IMR-90 (cell line): ENCODE measurements at regions not wholly inside any gene's neighbourhood (a gene's known extent, or its start where the extent isn't known, plus 50 kb on each side); places are given as distances from the start of the nearest gene placed in this dataset.

ENCODE experiments used
- ATAC-seq: fragments of 200-7000 bp; cut with Tn5 transposase; 2 replicates; pipeline ENCODE4 v1.9.1; 2020; ENCODE audit warnings: low read depth, mild to moderate bottlenecking, moderate library complexity
- BruUV-seq: library from RNA; stranded (reverse); fragments of 400-500 nt; replicated peaks from 2 replicates; lab custom pipeline; 2021; lab: Mats Ljungman, UMichigan
- CTCF ChIA-PET: fragments of 300-600 bp; formaldehyde crosslinking; extraction: SDS; loops from one replicate; lab custom pipeline; 2021; ENCODE audit warnings: antibody characterized with exemption; lab: Yijun Ruan, JAX
- POLR2A ChIA-PET: fragments of 300-600 bp; sonication (Branson Sonifier 250); formaldehyde crosslinking; loops from one replicate; lab custom pipeline; 2022; ENCODE audit warnings: antibody characterized with exemption; ENCODE audit not compliant: unreplicated experiment; lab: Charles Lee
- DNase-seq: peaks from one replicate; pipeline ENCODE4 v3.0.0; 2013
- H2AFZ ChIP-seq: replicated peaks from 2 replicates; pipeline ENCODE3; 2013; ENCODE audit warnings: low read length, mild to moderate bottlenecking; ENCODE audit not compliant: poor library complexity
- H2AK5ac ChIP-seq: 2 replicates; pipeline ENCODE4 v1.6.1; 2013; ENCODE audit warnings: low read depth, low read length, inconsistent platforms
- H2AK9ac ChIP-seq: replicated peaks from 2 replicates; pipeline ENCODE3; 2013; ENCODE audit warnings: mild to moderate bottlenecking, low read depth, low read length, moderate library complexity; ENCODE audit not compliant: poor library complexity
- H2BK120ac ChIP-seq: 2 replicates; pipeline ENCODE4 v1.6.1; 2013; ENCODE audit warnings: low read depth, low read length, inconsistent platforms
- H2BK15ac ChIP-seq: 3 replicates; pipeline ENCODE4 v1.6.1; 2013; ENCODE audit warnings: low read depth, low read length, inconsistent platforms
- H2BK20ac ChIP-seq: 2 replicates; pipeline ENCODE4 v1.6.1; 2013; ENCODE audit warnings: low read depth, mild to moderate bottlenecking, inconsistent platforms, low read length, moderate library complexity
- H2BK5ac ChIP-seq: 2 replicates; pipeline ENCODE4 v1.6.1; 2013; ENCODE audit warnings: mild to moderate bottlenecking, low read depth, low read length, inconsistent platforms; ENCODE audit not compliant: poor library complexity, severe bottlenecking
- H3K14ac ChIP-seq: replicated peaks from 2 replicates; pipeline ENCODE4 v1.6.1; 2013; ENCODE audit warnings: low read depth, low read length, inconsistent platforms
- H3K18ac ChIP-seq: 2 replicates; pipeline ENCODE4 v1.6.1; 2013; ENCODE audit warnings: low read depth, low read length, control low read depth
- H3K23ac ChIP-seq: 2 replicates; pipeline ENCODE4 v1.6.1; 2013; ENCODE audit warnings: low read depth, low read length, inconsistent platforms
- H3K27ac ChIP-seq: 2 replicates; pipeline ENCODE4 v1.5.1; 2013; ENCODE audit warnings: mild to moderate bottlenecking, control low read depth, low read length; ENCODE audit not compliant: insufficient read depth
- H3K27me3 ChIP-seq: 2 replicates; pipeline ENCODE4 v1.6.1; 2013; ENCODE audit warnings: low read length; ENCODE audit not compliant: control insufficient read depth, insufficient read depth
- H3K36me3 ChIP-seq: 2 replicates; pipeline ENCODE4 v1.6.1; 2013; ENCODE audit warnings: low read length, mixed read lengths; ENCODE audit not compliant: control insufficient read depth, insufficient read depth
- H3K4ac ChIP-seq: 2 replicates; pipeline ENCODE4 v1.6.1; 2013; ENCODE audit warnings: low read depth, low read length, inconsistent platforms
- H3K4me1 ChIP-seq: 2 replicates; pipeline ENCODE4 v1.6.1; 2013; ENCODE audit warnings: low read length, mixed read lengths; ENCODE audit not compliant: control insufficient read depth, insufficient read depth
- H3K4me2 ChIP-seq: 2 replicates; pipeline ENCODE4 v1.6.1; 2013; ENCODE audit warnings: low read depth, mild to moderate bottlenecking, control low read depth, low read length, moderate library complexity
- H3K4me3 ChIP-seq: 2 replicates; pipeline ENCODE4 v1.5.1; 2013; ENCODE audit warnings: low read depth, mild to moderate bottlenecking, control low read depth, low read length, moderate library complexity; ENCODE audit not compliant: insufficient read depth
- H3K56ac ChIP-seq: 2 replicates; pipeline ENCODE4 v1.6.1; 2013; ENCODE audit warnings: low read length, inconsistent platforms; ENCODE audit not compliant: insufficient read depth; ENCODE audit errors: extremely low read depth
- H3K79me1 ChIP-seq, 2 experiments: 2 replicates each; pipeline ENCODE4 v1.6.1; 2013; ENCODE audit warnings: low read length in 2 of 2, inconsistent platforms in 1 of 2, low read depth in 1 of 2
- H3K9ac ChIP-seq: 2 replicates; pipeline ENCODE4 v1.6.1; 2013; ENCODE audit warnings: low read depth, low read length, control low read depth
- H3K9me1 ChIP-seq: 2 replicates; pipeline ENCODE4 v1.6.1; 2013; ENCODE audit warnings: low read length, inconsistent platforms; ENCODE audit not compliant: insufficient read depth
- H3K9me3 ChIP-seq: 2 replicates; pipeline ENCODE4 v1.6.1; 2013; ENCODE audit warnings: low read length; ENCODE audit not compliant: control insufficient read depth, insufficient read depth
- H4K20me1 ChIP-seq: 2 replicates; pipeline ENCODE4 v1.6.1; 2013; ENCODE audit warnings: low read length, inconsistent platforms; ENCODE audit not compliant: insufficient read depth
- H4K5ac ChIP-seq: 2 replicates; pipeline ENCODE4 v1.6.1; 2013; ENCODE audit warnings: mild to moderate bottlenecking, low read depth, low read length, control low read depth
- H4K8ac ChIP-seq, 2 experiments: 2 replicates each; pipeline ENCODE4 v1.6.1; 2013; ENCODE audit warnings: low read depth in 2 of 2, low read length in 2 of 2, control low read depth in 1 of 2, inconsistent platforms in 1 of 2
- H4K91ac ChIP-seq: 2 replicates; pipeline ENCODE4 v1.6.1; 2013; ENCODE audit warnings: low read depth, low read length, inconsistent platforms; ENCODE audit not compliant: insufficient read depth
- BHLHE40 ChIP-seq: fragments of 150-350 bp; IDR thresholded peaks from 2 replicates; pipeline ENCODE4 v1.6.1; 2016; ENCODE audit warnings: mild to moderate bottlenecking, low read depth, low read length
- CEBPB ChIP-seq: IDR thresholded peaks from 2 replicates; pipeline ENCODE4 v1.6.1; 2012; ENCODE audit warnings: low read depth, low read length, improper control_type of control experiment
- CHD1 ChIP-seq: IDR thresholded peaks from 2 replicates; pipeline ENCODE4 v1.6.1; 2012; ENCODE audit warnings: low read depth, low read length, improper control_type of control experiment
- MAFK ChIP-seq: IDR thresholded peaks from 2 replicates; pipeline ENCODE4 v1.6.1; 2012; ENCODE audit warnings: low read depth, low read length, improper control_type of control experiment
- MAZ ChIP-seq: IDR thresholded peaks from 2 replicates; pipeline ENCODE4 v1.6.1; 2012; ENCODE audit warnings: low read depth, mild to moderate bottlenecking, low read length, improper control_type of control experiment, moderate library complexity, borderline replicate concordance
- MXI1 ChIP-seq: IDR thresholded peaks from 2 replicates; pipeline ENCODE4 v1.6.1; 2012; ENCODE audit warnings: low read depth, mild to moderate bottlenecking, low read length, moderate library complexity, borderline replicate concordance
- NFE2L2 ChIP-seq: fragments of 150-350 bp; IDR thresholded peaks from 2 replicates; pipeline ENCODE4 v1.6.1; 2016; ENCODE audit warnings: low read depth, mild to moderate bottlenecking, low read length
- WGBS, 2 experiments: methylation state at CpG; one replicate each; pipeline versions ENCODE4 v1.1.5 to v1.1.7; 2013; ENCODE audit warnings: missing lambda C conversion rate in 2 of 2; ENCODE audit not compliant: insufficient read length in 1 of 2; ENCODE audit errors: extremely low coverage in 2 of 2; 5-methylcytosine and 5-hydroxymethylcytosine counted together
- dilution Hi-C: fragments of 300-500 bp; cut with HindIII; formaldehyde crosslinking; loops from one replicate; pipeline ENCODE4 v1.14.3; 2018; ENCODE audit warnings: low sequenced_read_pairs; ENCODE audit not compliant: unreplicated experiment
- in situ Hi-C: fragments of 300-500 bp; cut with MboI; formaldehyde crosslinking; loops from 3 replicates; pipeline ENCODE4 v1.14.3; 2019; ENCODE audit warnings: low sequenced_read_pairs, inconsistent platforms, mixed read lengths
- intact Hi-C: fragments of 100-400 bp; cut with micrococcal nuclease; formaldehyde crosslinking; loops from 2 replicates; pipeline ENCODE4 v1.10.0; 2022
- TF ChIP-seq, protein P1 (sequence below): conservative IDR thresholded peaks from 2 replicates; pipeline ENCODE4 v1.5.1; 2012; ENCODE audit warnings: mild to moderate bottlenecking, low read depth, low read length, improper control_type of control experiment
- TF ChIP-seq, protein P2 (sequence below): fragments of 150-350 bp; IDR thresholded peaks from 2 replicates; pipeline ENCODE4 v1.6.1; 2017; ENCODE audit warnings: mild to moderate bottlenecking, antibody characterized with exemption, low read length, low read depth
- TF ChIP-seq, protein P3 (sequence below): fragments of 150-350 bp; IDR thresholded peaks from 2 replicates; pipeline ENCODE4 v1.6.1; 2016; ENCODE audit warnings: low read depth, mild to moderate bottlenecking, low read length, moderate library complexity, borderline replicate concordance

DNA sequence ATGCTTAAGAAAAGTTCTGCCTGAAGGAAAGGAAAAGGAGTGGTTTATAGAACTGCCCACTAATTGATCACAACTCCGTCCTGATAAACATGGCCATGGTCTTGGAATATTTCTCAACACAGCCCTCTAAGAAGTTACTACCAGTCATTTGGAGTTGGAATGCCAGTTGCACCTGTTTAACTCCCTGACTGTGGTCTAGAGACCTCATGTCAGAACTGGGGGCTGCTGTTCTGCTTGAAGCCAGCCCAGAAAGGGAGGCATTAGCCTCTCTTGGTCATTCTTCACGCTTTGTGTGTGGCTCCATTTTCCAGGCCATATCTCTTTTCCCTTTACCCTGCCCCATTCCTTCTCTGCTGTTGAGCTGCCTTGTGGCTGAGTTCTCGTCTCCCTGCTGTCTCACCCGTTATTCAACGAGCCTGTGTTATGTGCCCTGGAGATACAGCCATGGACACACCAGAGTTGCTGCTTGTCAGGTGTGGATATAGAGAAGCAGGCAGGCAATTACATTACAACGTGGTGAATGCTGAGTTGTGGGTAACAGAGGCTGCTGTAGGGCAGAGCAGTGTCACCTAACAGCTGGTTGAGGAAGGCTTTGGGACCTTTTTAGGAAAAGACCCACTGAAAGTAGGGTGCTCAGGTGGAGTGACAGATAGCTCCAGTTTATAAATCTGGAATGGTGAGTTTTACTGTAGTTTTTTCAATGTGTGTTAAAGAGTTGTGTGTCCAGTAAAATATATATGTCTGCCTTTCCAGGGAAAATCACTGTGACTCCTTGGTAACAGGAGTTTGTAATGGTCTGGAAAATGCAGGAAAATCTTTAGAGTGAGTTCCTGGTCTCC is 137.0 kb upstream of the IPO9 start (continued):
- no peak for TF ChIP-seq MXI1

DNA sequence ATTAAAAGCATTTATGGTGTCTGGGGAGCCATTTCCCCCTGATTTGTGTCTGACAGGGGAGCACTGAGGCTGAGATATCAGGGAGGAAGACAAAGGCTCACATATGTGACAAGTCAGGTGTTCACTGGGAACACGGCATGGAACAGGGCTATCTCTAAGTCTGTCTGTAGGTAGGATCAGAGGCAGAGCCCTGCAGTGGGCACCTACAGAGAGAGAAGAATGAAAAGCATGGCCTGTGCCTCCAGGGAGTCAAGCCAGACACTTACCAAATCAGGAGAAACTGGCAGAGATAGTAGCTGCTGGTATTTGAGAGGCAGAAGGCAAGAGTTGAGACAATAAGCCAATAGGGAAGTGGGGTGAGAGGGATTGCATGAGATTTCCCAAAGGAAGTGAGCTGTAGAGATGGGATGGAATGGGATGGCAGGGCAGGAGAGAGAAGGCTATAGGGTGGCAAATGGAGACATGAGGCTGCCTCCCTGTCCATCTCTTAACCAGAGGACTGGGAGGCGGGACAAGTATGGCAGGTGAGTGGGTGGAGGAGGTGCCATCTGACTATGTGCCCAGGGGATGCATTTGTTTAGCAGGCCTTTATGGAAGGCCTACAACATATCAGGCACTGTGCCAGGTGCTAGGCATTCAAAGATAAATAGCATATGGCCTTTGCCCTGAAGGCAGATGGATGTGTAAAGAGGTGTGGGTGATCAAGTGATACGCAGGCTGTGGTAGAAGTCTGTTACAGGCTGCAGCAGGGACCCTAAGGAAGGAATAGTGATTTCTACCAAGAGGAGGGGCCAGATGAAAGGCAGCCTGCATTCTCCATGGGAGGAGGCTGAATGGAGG is 136.2 kb upstream of the IPO9 start:
- peaks cover 55% of the 10 kb centered on the region for H3K9me1 ChIP-seq
- dilution Hi-C loops (no loop called here), intact Hi-C loops (no loop called here), in situ Hi-C loops (no loop called here)
- H4K91ac ChIP-seq: no peak overlapping the region
- DNase-seq: no peak
- no peak overlapping the region for H2BK20ac ChIP-seq
- H4K5ac ChIP-seq: no peak overlapping the region
- H2AK5ac ChIP-seq: no peak overlapping the region; the same call in 1 of the 2 replicates
- CTCF ChIA-PET: no interaction called here
- no peak overlapping the region for H3K23ac ChIP-seq
- peaks cover 95% of the 10 kb centered on the region for H4K20me1 ChIP-seq
- H3K9me3 ChIP-seq: no peaks in the 10 kb centered on the region
- no peak overlapping the region for H2BK5ac ChIP-seq
- H2AFZ ChIP-seq: peak overlapping the region; percentile 29
- no peak overlapping the region for H2BK120ac ChIP-seq
- no peaks in the 10 kb centered on the region for H3K36me3 ChIP-seq
- H3K56ac ChIP-seq: no peak overlapping the region
- no peak overlapping the region for H4K8ac ChIP-seq
- POLR2A ChIA-PET: no interaction called here
- no peak overlapping the region for H3K4me2 ChIP-seq
- H3K4me3 ChIP-seq: no peak overlapping the region
- H3K18ac ChIP-seq: no peak overlapping the region
- H2AK9ac ChIP-seq: no peak overlapping the region
- no TSS peak for BruUV-seq
- H3K79me1 ChIP-seq: peaks cover 59 to 94% of the 10 kb centered on the region in 2 experiments
- H3K27ac ChIP-seq: no peak overlapping the region
- peaks cover 37% of the 10 kb centered on the region for H3K4me1 ChIP-seq
- no peak overlapping the region for H2BK15ac ChIP-seq
- WGBS, 2 experiments: 100% methylated on average over 2 of the region's 3 CpGs; no CpG with 5 or more reads in 1 of the 2 experiments
- no peak overlapping the region for H3K9ac ChIP-seq
- H3K4ac ChIP-seq: no peak overlapping the region
- ATAC-seq: no peak
- no peaks in the 10 kb centered on the region for H3K27me3 ChIP-seq
- no peak overlapping the region; the same call in 1 of the 2 replicates for H3K14ac ChIP-seq
- TF ChIP-seq, protein P1, sequence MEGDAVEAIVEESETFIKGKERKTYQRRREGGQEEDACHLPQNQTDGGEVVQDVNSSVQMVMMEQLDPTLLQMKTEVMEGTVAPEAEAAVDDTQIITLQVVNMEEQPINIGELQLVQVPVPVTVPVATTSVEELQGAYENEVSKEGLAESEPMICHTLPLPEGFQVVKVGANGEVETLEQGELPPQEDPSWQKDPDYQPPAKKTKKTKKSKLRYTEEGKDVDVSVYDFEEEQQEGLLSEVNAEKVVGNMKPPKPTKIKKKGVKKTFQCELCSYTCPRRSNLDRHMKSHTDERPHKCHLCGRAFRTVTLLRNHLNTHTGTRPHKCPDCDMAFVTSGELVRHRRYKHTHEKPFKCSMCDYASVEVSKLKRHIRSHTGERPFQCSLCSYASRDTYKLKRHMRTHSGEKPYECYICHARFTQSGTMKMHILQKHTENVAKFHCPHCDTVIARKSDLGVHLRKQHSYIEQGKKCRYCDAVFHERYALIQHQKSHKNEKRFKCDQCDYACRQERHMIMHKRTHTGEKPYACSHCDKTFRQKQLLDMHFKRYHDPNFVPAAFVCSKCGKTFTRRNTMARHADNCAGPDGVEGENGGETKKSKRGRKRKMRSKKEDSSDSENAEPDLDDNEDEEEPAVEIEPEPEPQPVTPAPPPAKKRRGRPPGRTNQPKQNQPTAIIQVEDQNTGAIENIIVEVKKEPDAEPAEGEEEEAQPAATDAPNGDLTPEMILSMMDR: no peak
- TF ChIP-seq NFE2L2 (no peak), CHD1 (no peak), MAZ (no peak), CEBPB (no peak), MAFK (no peak), BHLHE40 (no peak)
- TF ChIP-seq, protein P2, sequence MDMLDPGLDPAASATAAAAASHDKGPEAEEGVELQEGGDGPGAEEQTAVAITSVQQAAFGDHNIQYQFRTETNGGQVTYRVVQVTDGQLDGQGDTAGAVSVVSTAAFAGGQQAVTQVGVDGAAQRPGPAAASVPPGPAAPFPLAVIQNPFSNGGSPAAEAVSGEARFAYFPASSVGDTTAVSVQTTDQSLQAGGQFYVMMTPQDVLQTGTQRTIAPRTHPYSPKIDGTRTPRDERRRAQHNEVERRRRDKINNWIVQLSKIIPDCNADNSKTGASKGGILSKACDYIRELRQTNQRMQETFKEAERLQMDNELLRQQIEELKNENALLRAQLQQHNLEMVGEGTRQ: no peak
- TF ChIP-seq, protein P3, sequence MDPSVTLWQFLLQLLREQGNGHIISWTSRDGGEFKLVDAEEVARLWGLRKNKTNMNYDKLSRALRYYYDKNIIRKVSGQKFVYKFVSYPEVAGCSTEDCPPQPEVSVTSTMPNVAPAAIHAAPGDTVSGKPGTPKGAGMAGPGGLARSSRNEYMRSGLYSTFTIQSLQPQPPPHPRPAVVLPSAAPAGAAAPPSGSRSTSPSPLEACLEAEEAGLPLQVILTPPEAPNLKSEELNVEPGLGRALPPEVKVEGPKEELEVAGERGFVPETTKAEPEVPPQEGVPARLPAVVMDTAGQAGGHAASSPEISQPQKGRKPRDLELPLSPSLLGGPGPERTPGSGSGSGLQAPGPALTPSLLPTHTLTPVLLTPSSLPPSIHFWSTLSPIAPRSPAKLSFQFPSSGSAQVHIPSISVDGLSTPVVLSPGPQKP: no peak
